GM12864 (cell line): ENCODE measurements at regions not wholly inside any gene's neighbourhood (a gene's known extent, or its start where the extent isn't known, plus 50 kb on each side); places are given as distances from the start of the nearest gene placed in this dataset.
A peak's percentile ranks its signal among the peaks of the same experiment; 100 is the strongest.

Experiments used
- DNase-seq: peaks from one replicate; pipeline ENCODE4 v3.0.0-alpha.2; 2011; ENCODE audit warnings: low read depth
- H3K4me3 ChIP-seq: 2 replicates; pipeline ENCODE4 v1.5.1; 2011; ENCODE audit warnings: mild to moderate bottlenecking, low read depth, low read length, control low read depth
- TF ChIP-seq, protein P1 (sequence below): IDR thresholded peaks from 2 replicates; pipeline ENCODE4 v1.5.1; 2011; ENCODE audit warnings: low read depth, mild to moderate bottlenecking, moderate library complexity, low read length, control low read depth, inconsistent platforms; ENCODE audit errors: missing control alignments

- H3K4me3 ChIP-seq: no peak overlapping the region
- TF ChIP-seq, protein P1, sequence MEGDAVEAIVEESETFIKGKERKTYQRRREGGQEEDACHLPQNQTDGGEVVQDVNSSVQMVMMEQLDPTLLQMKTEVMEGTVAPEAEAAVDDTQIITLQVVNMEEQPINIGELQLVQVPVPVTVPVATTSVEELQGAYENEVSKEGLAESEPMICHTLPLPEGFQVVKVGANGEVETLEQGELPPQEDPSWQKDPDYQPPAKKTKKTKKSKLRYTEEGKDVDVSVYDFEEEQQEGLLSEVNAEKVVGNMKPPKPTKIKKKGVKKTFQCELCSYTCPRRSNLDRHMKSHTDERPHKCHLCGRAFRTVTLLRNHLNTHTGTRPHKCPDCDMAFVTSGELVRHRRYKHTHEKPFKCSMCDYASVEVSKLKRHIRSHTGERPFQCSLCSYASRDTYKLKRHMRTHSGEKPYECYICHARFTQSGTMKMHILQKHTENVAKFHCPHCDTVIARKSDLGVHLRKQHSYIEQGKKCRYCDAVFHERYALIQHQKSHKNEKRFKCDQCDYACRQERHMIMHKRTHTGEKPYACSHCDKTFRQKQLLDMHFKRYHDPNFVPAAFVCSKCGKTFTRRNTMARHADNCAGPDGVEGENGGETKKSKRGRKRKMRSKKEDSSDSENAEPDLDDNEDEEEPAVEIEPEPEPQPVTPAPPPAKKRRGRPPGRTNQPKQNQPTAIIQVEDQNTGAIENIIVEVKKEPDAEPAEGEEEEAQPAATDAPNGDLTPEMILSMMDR: no peak
- no peak for DNase-seq
These were observed 206.1 kb upstream of the PROK2 start for GRCh38 chr3:71991046-71991445.

- H3K4me3 ChIP-seq: no peak overlapping the region
- DNase-seq: no peak
- TF ChIP-seq, protein P1: no peak
These were observed 205.6 kb upstream of the PROK2 start for GRCh38 chr3:71990545-71990944.

DNA sequence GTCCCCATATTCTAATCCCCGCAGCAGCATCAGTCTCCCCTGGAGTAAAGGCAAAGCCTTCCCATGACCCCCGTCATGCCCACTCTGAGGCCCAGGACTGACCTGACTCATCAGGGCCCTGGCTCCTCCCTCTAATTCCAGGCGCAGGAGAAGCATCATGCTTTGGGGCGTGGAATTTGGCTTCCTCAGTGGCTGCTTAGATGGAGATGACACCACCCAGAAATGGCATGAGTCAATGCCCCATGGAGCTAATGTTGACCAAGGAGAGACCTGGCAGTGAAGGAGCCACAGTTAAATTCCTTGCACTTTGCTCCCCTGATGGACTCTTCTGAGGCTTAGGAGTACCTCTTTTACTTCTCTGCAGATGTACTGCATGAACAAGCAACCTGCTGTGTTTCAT, 204.2 kb upstream of the PROK2 start:
- no peak overlapping the region for H3K4me3 ChIP-seq
- no peak for DNase-seq
- TF ChIP-seq, protein P1: no peak

GRCh38 chr3:71987828-71988227, 202.9 kb upstream of the PROK2 start:
- no peak overlapping the region for H3K4me3 ChIP-seq
- TF ChIP-seq, protein P1: no peak
- no peak for DNase-seq

GRCh38 chr3:71987089-71987735, 202.3 kb upstream of the PROK2 start:
- no peak for DNase-seq
- TF ChIP-seq, protein P1: peak; percentile 27
- H3K4me3 ChIP-seq: no peak overlapping the region

DNA sequence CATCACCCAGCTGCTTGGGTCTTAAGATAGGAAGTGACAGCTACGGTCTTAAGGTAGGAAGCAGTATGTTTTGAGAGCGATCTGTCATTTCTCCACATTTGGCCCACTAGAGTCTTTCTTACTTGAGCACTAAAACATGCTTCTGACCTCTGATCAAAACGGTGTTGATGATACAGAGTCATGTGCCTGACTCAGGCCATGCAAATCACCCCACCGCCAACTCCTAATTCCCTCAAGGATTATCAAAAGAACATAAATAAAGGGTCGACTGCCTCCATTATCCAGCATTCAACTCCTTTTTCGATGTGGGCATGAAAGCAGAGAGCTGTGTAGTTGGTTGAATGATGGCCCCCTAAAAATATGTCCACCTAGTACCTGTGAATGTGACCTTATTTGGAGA, 201.7 kb upstream of the PROK2 start:
- no peak for DNase-seq
- H3K4me3 ChIP-seq: no peak overlapping the region

More for the DNA sequence above, 201.7 kb upstream of the PROK2 start:
- TF ChIP-seq, protein P1: no peak
